H1 (cell line): ENCODE measurements at regions not wholly inside any gene's neighbourhood (a gene's known extent, or its start where the extent isn't known, plus 50 kb on each side); places are given as distances from the start of the nearest gene placed in this dataset.

Experiments
- CTCF ChIP-seq, 3 experiments: IDR thresholded peaks; 1 replicate in 2 of 3; 2 replicates in 1 of 3; pipeline versions ENCODE4 v1.5.1 to v1.6.1; 2011; ENCODE audit warnings: low read length in 3 of 3, mild to moderate bottlenecking in 3 of 3, inconsistent platforms in 2 of 3, low read depth in 1 of 3, moderate library complexity in 1 of 3; ENCODE audit not compliant: insufficient read depth in 1 of 3; ENCODE audit errors: control extremely low read depth in 1 of 3
- EZH2 ChIP-seq: fragments of 200-600 bp; sonication (generic); IDR thresholded peaks from 2 replicates; pipeline ENCODE4 v1.7.1; 2012; ENCODE audit warnings: low read depth, mild to moderate bottlenecking, moderate library complexity, low read length, inconsistent platforms; ENCODE audit not compliant: severe bottlenecking
- FOSL1 ChIP-seq: IDR thresholded peaks from 2 replicates; pipeline ENCODE4 v1.6.1; 2011; ENCODE audit warnings: mild to moderate bottlenecking, low read depth, low read length, moderate library complexity; ENCODE audit not compliant: insufficient read depth
- GTF2F1 ChIP-seq: IDR thresholded peaks from 2 replicates; pipeline ENCODE4 v1.6.1; 2012; ENCODE audit warnings: low read depth, low read length, improper control_type of control experiment, borderline replicate concordance
- HDAC2 ChIP-seq, 2 experiments: fragments of 300-600 bp in 1 of 2; sonication (generic) in 1 of 2; IDR thresholded peaks; 2 replicates each; pipeline ENCODE4 v1.6.1; 2011 to 2012; ENCODE audit warnings: low read depth in 2 of 2, low read length in 2 of 2, mild to moderate bottlenecking in 2 of 2, moderate library complexity in 2 of 2, borderline replicate concordance in 1 of 2, inconsistent platforms in 1 of 2
- POLR2A ChIP-seq, 2 experiments: IDR thresholded peaks; 1 replicate in 1 of 2; 2 replicates in 1 of 2; pipeline ENCODE4 v1.6.1; 2011; ENCODE audit warnings: low read depth in 2 of 2, low read length in 2 of 2, mild to moderate bottlenecking in 2 of 2; ENCODE audit errors: control extremely low read depth in 1 of 2
- POLR2AphosphoS5 ChIP-seq: IDR thresholded peaks from 2 replicates; pipeline ENCODE4 v1.6.1; 2011; ENCODE audit warnings: low read depth, low read length
- SAP30 ChIP-seq: fragments of 300-600 bp; sonication (generic); IDR thresholded peaks from 2 replicates; pipeline ENCODE4 v1.7.1; 2012; ENCODE audit warnings: low read length, moderate library complexity, mild to moderate bottlenecking, inconsistent platforms; ENCODE audit not compliant: insufficient read depth, insufficient replicate concordance

DNA sequence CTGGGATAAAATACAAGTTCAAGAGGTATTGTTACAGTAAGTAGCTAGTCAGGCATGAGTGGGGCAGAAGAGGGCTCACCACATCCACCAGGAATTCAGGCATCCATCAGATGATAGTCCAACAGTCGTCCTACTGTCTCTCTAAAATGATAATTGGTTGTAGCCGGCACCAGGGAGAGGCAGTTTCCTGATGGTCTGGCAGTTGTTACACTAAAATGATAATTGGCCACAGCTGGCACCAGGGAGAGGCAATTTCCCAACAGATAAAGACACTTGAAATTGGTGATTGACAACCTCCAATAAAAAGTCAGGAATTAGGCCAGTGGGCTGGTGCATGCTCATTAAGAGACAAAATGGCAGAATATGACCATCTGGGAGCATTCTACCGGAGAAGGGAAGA, 545.8 kb downstream of the AMY1C start:
- no peak for TF ChIP-seq GTF2F1
- no peak for TF ChIP-seq CTCF (IDR thresholded peaks at IDR 0.05; ENCODE audit: control extremely low read depth in 1 of 3, insufficient read depth in 1 of 3, low read depth in 1 of 3, low read length in 3 of 3)
- TF ChIP-seq FOSL1: no peak
- TF ChIP-seq HDAC2 (IDR thresholded peaks at IDR 0.05; ENCODE audit: borderline replicate concordance in 1 of 2, low read depth in 2 of 2, low read length in 2 of 2): no peak
- no peak for TF ChIP-seq SAP30
- no peak for TF ChIP-seq POLR2AphosphoS5
- no peak for TF ChIP-seq POLR2A (IDR thresholded peaks at IDR 0.05; ENCODE audit: control extremely low read depth in 1 of 2, low read depth in 2 of 2, low read length in 2 of 2)
- TF ChIP-seq EZH2: no peak
